ENCODE measurements at regions not wholly inside any gene's neighbourhood (a gene's known extent, or its start where the extent isn't known, plus 50 kb on each side); places are given as distances from the start of the nearest gene placed in this dataset.

DNA sequence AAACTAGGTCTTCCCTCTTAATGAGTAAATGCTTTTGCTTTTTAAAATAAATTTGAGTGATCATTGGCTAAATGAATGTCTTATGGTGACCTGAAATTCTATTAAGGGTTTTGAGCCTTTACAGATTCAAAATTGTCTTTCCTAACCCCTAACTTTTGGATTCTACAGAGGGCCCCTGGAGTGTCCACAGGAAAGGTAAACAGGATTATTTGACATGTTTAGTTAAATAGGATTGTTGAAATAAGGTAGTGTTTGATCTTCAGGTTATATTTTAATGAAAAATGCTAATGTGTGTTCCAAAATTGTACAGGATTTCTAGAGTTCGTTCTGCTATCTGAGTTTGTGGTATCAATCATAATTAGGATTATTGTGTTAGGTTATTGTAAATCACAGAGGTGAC lies 55.9 kb upstream of the GJB6 start (continued):
- TF ChIP-seq, protein P1, sequence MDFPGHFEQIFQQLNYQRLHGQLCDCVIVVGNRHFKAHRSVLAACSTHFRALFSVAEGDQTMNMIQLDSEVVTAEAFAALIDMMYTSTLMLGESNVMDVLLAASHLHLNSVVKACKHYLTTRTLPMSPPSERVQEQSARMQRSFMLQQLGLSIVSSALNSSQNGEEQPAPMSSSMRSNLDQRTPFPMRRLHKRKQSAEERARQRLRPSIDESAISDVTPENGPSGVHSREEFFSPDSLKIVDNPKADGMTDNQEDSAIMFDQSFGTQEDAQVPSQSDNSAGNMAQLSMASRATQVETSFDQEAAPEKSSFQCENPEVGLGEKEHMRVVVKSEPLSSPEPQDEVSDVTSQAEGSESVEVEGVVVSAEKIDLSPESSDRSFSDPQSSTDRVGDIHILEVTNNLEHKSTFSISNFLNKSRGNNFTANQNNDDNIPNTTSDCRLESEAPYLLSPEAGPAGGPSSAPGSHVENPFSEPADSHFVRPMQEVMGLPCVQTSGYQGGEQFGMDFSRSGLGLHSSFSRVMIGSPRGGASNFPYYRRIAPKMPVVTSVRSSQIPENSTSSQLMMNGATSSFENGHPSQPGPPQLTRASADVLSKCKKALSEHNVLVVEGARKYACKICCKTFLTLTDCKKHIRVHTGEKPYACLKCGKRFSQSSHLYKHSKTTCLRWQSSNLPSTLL (IDR thresholded peaks at IDR 0.05): no peak
- TF ChIP-seq CC2D1A (IDR thresholded peaks at IDR 0.05): no peak

DNA sequence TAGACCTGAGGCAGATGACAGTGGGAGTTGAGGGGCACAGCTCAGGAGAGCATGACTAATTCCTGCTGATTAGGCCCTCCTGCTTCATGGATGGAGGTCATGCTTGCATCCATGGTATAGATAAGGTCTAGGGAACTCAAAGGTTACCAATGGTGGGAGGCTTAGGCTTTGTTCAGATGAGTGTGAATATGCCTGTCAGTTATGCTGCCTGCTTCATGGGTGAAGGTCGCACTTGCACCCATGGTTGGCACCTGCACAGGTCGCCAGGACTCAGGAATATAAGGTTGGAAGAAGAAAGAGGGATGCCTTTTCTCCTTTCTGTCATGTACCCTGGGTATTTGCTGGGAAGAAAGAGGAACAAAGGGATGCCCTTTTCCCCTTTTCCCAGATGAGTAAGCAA lies 53.4 kb upstream of the GJB6 start:
- intact Hi-C loops (cut with micrococcal nuclease): no loop called here
- H4K20me1 ChIP-seq (replicated peaks; ENCODE audit: control insufficient read depth, insufficient read depth, low read length): no peaks in the 10 kb centered on the region
- CTCF ChIA-PET (ENCODE audit: low intra/inter-chr PET ratio): no interaction called here
- no peak for ATAC-seq
- H3K9ac ChIP-seq (ENCODE audit: insufficient read depth in 1 of 2, low read depth in 2 of 2, low read length in 2 of 2): no peak overlapping the region
- no peak for DNase-seq (ENCODE audit: extremely low read depth in 1 of 4, low spot score in 3 of 4)
- no peak overlapping the region for H2AFZ ChIP-seq (ENCODE audit: low read depth, low read length)
- in situ Hi-C loops (cut with MboI): no loop called here
- FAIRE-seq: no peak
- no peaks in the 10 kb centered on the region for H3K79me2 ChIP-seq (ENCODE audit: control insufficient read depth, insufficient read depth, low read length)
- H3K4me3 ChIP-seq: no peak overlapping the region
- H3K9me1 ChIP-seq (ENCODE audit: control insufficient read depth, insufficient read depth, low read length): no peaks in the 10 kb centered on the region
- H3K27me3 ChIP-seq (ENCODE audit: control insufficient read depth in 2 of 2, insufficient read depth in 2 of 2, low read length in 2 of 2): no peaks in the 10 kb centered on the region
- POLR2A ChIA-PET: no interaction called here
- H3K4me2 ChIP-seq (ENCODE audit: insufficient read depth, low read length): no peak overlapping the region
- no peak overlapping the region for H3K27ac ChIP-seq (ENCODE audit: extremely low read depth, low read depth, low read length)
- no peaks in the 10 kb centered on the region for H3K9me3 ChIP-seq (replicated peaks; ENCODE audit: control insufficient read depth, insufficient read depth, low read depth, low read length)
- no peaks in the 10 kb centered on the region for H3K4me1 ChIP-seq (replicated peaks in 1 of 2; ENCODE audit: control insufficient read depth in 2 of 2, insufficient read depth in 2 of 2, low read length in 2 of 2)
- WGBS (ENCODE audit: insufficient coverage, low coverage, missing lambda C conversion rate): 4% methylated on average over 2 of the region's 2 CpGs
- no TSS peak for BruUV-seq (replicated peaks)
- no peaks in the 10 kb centered on the region for H3K36me3 ChIP-seq (ENCODE audit: control insufficient read depth, insufficient read depth, low read length)
- TF ChIP-seq ETV5 (CRISPR knock-in tag; IDR thresholded peaks at IDR 0.05; ENCODE audit: low read depth) (no peak), CBFA2T3 (IDR thresholded peaks at IDR 0.05) (no peak), POLR3A (IDR thresholded peaks at IDR 0.05; ENCODE audit: borderline replicate concordance, extremely low read depth, insufficient read depth, insufficient read length) (no peak), TEAD2 (tag; IDR thresholded peaks at IDR 0.05) (no peak), RFX7 (CRISPR knock-in tag; IDR thresholded peaks at IDR 0.05) (no peak), U2AF1 (optimal IDR thresholded peaks at IDR 0.05; ENCODE audit: low read depth, low read length) (no peak), ZNF77 (CRISPR knock-in tag; IDR thresholded peaks at IDR 0.05) (no peak)
- TF ChIP-seq, protein P2, sequence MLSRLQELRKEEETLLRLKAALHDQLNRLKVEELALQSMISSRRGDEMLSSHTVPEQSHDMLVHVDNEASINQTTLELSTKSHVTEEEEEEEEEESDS (CRISPR knock-in tag; IDR thresholded peaks at IDR 0.05): no peak
- TF ChIP-seq, protein P3, sequence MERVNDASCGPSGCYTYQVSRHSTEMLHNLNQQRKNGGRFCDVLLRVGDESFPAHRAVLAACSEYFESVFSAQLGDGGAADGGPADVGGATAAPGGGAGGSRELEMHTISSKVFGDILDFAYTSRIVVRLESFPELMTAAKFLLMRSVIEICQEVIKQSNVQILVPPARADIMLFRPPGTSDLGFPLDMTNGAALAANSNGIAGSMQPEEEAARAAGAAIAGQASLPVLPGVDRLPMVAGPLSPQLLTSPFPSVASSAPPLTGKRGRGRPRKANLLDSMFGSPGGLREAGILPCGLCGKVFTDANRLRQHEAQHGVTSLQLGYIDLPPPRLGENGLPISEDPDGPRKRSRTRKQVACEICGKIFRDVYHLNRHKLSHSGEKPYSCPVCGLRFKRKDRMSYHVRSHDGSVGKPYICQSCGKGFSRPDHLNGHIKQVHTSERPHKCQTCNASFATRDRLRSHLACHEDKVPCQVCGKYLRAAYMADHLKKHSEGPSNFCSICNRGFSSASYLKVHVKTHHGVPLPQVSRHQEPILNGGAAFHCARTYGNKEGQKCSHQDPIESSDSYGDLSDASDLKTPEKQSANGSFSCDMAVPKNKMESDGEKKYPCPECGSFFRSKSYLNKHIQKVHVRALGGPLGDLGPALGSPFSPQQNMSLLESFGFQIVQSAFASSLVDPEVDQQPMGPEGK (CRISPR knock-in tag; IDR thresholded peaks at IDR 0.05; ENCODE audit: borderline replicate concordance): no peak
- TF ChIP-seq, protein P4, sequence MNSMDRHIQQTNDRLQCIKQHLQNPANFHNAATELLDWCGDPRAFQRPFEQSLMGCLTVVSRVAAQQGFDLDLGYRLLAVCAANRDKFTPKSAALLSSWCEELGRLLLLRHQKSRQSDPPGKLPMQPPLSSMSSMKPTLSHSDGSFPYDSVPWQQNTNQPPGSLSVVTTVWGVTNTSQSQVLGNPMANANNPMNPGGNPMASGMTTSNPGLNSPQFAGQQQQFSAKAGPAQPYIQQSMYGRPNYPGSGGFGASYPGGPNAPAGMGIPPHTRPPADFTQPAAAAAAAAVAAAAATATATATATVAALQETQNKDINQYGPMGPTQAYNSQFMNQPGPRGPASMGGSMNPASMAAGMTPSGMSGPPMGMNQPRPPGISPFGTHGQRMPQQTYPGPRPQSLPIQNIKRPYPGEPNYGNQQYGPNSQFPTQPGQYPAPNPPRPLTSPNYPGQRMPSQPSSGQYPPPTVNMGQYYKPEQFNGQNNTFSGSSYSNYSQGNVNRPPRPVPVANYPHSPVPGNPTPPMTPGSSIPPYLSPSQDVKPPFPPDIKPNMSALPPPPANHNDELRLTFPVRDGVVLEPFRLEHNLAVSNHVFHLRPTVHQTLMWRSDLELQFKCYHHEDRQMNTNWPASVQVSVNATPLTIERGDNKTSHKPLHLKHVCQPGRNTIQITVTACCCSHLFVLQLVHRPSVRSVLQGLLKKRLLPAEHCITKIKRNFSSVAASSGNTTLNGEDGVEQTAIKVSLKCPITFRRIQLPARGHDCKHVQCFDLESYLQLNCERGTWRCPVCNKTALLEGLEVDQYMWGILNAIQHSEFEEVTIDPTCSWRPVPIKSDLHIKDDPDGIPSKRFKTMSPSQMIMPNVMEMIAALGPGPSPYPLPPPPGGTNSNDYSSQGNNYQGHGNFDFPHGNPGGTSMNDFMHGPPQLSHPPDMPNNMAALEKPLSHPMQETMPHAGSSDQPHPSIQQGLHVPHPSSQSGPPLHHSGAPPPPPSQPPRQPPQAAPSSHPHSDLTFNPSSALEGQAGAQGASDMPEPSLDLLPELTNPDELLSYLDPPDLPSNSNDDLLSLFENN (IDR thresholded peaks at IDR 0.05; ENCODE audit: low read depth in 2 of 2, low read length in 2 of 2): no peak
